Right lobe of liver (tissue), 4 donors: ENCODE measurements at regions not wholly inside any gene's neighbourhood (a gene's known extent, or its start where the extent isn't known, plus 50 kb on each side); places are given as distances from the start of the nearest gene placed in this dataset.

Experiments
- POLR2A ChIP-seq: fragments of 450-650 bp; IDR thresholded peaks from one replicate; pipeline ENCODE4 v1.6.1; 2017; ENCODE audit warnings: antibody characterized with exemption, mild to moderate bottlenecking
- TF ChIP-seq, protein P1 (sequence below), 4 donors: fragments of 200-600 bp in 3 of 4; fragments of 450-650 bp in 1 of 4; IDR thresholded peaks; one replicate each; pipeline versions ENCODE4 v1.5.1 to v1.8.0; 2016 to 2022; ENCODE audit warnings: antibody characterized with exemption in 4 of 4, mild to moderate bottlenecking in 2 of 4
- donor health status: DM: no; HTN: no; CAD: no.
- donor health status: DM: no; HTN: no; CAD: no.
- donor health status: DM: no; HTN: yes; CAD: no.

- TF ChIP-seq, protein P1, sequence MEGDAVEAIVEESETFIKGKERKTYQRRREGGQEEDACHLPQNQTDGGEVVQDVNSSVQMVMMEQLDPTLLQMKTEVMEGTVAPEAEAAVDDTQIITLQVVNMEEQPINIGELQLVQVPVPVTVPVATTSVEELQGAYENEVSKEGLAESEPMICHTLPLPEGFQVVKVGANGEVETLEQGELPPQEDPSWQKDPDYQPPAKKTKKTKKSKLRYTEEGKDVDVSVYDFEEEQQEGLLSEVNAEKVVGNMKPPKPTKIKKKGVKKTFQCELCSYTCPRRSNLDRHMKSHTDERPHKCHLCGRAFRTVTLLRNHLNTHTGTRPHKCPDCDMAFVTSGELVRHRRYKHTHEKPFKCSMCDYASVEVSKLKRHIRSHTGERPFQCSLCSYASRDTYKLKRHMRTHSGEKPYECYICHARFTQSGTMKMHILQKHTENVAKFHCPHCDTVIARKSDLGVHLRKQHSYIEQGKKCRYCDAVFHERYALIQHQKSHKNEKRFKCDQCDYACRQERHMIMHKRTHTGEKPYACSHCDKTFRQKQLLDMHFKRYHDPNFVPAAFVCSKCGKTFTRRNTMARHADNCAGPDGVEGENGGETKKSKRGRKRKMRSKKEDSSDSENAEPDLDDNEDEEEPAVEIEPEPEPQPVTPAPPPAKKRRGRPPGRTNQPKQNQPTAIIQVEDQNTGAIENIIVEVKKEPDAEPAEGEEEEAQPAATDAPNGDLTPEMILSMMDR (IDR thresholded peaks at IDR 0.05): no peak
- TF ChIP-seq POLR2A: no peak
Measured at GRCh38 chr20:11013801-11014200, 340.0 kb upstream of the JAG1 start.
